Liver (tissue), 3 donors: ENCODE measurements at regions not wholly inside any gene's neighbourhood (a gene's known extent, or its start where the extent isn't known, plus 50 kb on each side); places are given as distances from the start of the nearest gene placed in this dataset.

ENCODE experiments used
- CTCF ChIP-seq: fragments of 150-350 bp; IDR thresholded peaks from 2 replicates; pipeline ENCODE4 v1.5.1; 2017; ENCODE audit warnings: improper control_type of control experiment, low read depth, low read length; ENCODE audit not compliant: missing input control
- EGR1 ChIP-seq, 2 donors: IDR thresholded peaks; 2 replicates each; pipeline ENCODE4 v1.6.1; 2016 to 2018; ENCODE audit warnings: antibody characterized with exemption in 2 of 2, low read depth in 2 of 2
- FOXA1 ChIP-seq: IDR thresholded peaks from 2 replicates; pipeline ENCODE4 v1.6.1; 2016; ENCODE audit warnings: antibody characterized with exemption
- RAD21 ChIP-seq, 2 donors: IDR thresholded peaks; 2 replicates each; pipeline ENCODE4 v1.6.1; 2016; ENCODE audit warnings: antibody characterized with exemption in 2 of 2, mild to moderate bottlenecking in 2 of 2
- TF ChIP-seq, protein P1 (sequence below): IDR thresholded peaks from 2 replicates; pipeline ENCODE4 v1.6.1; 2016; ENCODE audit warnings: antibody characterized with exemption, mild to moderate bottlenecking
- donor health status: healthy.
- donor health status: healthy.

GRCh38 chr2:236963631-236964182, 122.0 kb upstream of the COPS8 start:
- TF ChIP-seq RAD21 (IDR thresholded peaks at IDR 0.05) (no peak), FOXA1 (no peak), EGR1 (IDR thresholded peaks at IDR 0.05; ENCODE audit: low read depth in 2 of 2) (no peak), CTCF (no peak)
- TF ChIP-seq, protein P1, sequence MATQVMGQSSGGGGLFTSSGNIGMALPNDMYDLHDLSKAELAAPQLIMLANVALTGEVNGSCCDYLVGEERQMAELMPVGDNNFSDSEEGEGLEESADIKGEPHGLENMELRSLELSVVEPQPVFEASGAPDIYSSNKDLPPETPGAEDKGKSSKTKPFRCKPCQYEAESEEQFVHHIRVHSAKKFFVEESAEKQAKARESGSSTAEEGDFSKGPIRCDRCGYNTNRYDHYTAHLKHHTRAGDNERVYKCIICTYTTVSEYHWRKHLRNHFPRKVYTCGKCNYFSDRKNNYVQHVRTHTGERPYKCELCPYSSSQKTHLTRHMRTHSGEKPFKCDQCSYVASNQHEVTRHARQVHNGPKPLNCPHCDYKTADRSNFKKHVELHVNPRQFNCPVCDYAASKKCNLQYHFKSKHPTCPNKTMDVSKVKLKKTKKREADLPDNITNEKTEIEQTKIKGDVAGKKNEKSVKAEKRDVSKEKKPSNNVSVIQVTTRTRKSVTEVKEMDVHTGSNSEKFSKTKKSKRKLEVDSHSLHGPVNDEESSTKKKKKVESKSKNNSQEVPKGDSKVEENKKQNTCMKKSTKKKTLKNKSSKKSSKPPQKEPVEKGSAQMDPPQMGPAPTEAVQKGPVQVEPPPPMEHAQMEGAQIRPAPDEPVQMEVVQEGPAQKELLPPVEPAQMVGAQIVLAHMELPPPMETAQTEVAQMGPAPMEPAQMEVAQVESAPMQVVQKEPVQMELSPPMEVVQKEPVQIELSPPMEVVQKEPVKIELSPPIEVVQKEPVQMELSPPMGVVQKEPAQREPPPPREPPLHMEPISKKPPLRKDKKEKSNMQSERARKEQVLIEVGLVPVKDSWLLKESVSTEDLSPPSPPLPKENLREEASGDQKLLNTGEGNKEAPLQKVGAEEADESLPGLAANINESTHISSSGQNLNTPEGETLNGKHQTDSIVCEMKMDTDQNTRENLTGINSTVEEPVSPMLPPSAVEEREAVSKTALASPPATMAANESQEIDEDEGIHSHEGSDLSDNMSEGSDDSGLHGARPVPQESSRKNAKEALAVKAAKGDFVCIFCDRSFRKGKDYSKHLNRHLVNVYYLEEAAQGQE = no peak
